Lower lobe of right lung (tissue), 2 donors: ENCODE measurements at regions not wholly inside any gene's neighbourhood (a gene's known extent, or its start where the extent isn't known, plus 50 kb on each side); places are given as distances from the start of the nearest gene placed in this dataset.

Experiments
- ATAC-seq, 2 donors: fragments of 200-7000 bp; cut with Tn5 transposase; one replicate each; pipeline ENCODE4 v1.9.1; 2020 to 2022; ENCODE audit warnings: mild to moderate bottlenecking in 2 of 2, moderate library complexity in 2 of 2
- DNase-seq: peaks from one replicate; pipeline ENCODE4 v3.0.0-alpha.2; 2020
- H3K27ac ChIP-seq: fragments of 200-600 bp; one replicate; pipeline ENCODE4 v1.8.0; 2022
- H3K27me3 ChIP-seq: fragments of 200-600 bp; one replicate; pipeline ENCODE4 v1.8.0; 2022; ENCODE audit warnings: low read depth
- H3K36me3 ChIP-seq: fragments of 200-600 bp; one replicate; pipeline ENCODE4 v1.8.0; 2022; ENCODE audit warnings: mild to moderate bottlenecking
- H3K4me1 ChIP-seq: fragments of 200-600 bp; one replicate; pipeline ENCODE4 v1.8.0; 2022
- H3K4me3 ChIP-seq: fragments of 200-600 bp; one replicate; pipeline ENCODE4 v1.8.0; 2022; ENCODE audit warnings: mild to moderate bottlenecking
- H3K9me3 ChIP-seq: fragments of 200-600 bp; one replicate; pipeline ENCODE4 v1.8.0; 2022
- CTCF ChIP-seq: fragments of 200-600 bp; IDR thresholded peaks from one replicate; pipeline ENCODE4 v1.8.0; 2022; ENCODE audit warnings: antibody characterized with exemption, mild to moderate bottlenecking
- intact Hi-C: fragments of 100-400 bp; cut with DNase I; formaldehyde crosslinking; loops from one replicate; pipeline ENCODE4 v1.11.0; 2022
- donor health status: DM: no; HTN: yes; CAD: no; lungs with severe emphysema.

DNA sequence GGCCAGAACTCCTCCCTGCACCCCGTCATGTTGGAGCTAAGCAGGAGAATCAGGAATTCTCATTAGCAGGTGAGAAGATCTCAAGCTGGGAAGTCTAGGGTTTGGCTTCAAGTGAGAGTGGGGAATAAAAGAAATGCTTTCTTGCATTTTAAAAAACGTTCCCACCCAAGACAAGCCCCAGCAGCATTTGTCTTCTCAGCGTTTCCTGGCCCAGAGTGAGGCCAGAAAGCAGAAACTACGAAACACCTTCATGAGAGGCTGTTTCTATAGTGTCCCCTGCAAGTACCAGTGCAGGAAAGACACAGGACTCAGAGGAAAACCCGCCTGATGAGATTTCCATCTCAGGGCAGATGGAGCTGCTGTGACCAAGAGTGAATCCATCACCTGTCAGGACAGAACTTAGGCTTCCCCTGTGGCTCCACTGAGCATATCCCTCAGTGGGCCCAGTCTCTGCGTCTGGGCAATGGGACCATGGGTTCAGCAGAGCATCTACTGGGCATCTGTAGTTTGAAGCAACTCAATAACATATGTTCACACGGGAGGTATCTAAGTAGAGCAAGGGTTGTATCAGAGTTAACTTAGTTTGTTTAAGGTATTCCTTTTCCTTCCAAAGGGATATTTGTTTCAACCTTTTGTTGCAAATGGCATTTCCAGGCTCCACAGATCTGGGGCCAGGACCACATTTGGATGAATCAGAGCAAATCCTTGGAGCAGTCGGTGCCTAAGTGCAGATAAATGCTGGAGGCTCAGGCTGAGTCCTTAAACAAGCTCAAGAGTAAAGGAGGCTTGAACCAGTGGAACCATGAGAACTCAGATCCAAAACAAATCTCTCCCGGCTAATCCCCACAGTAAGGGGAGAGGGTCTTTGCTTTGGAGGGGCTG lies 548.3 kb downstream of the MIAT start:
- intact Hi-C loops = no loop called here
- Histone ChIP-seq H3K4me1 (peaks cover 6% of the 10 kb centered on the region), H3K27ac (no peak overlapping the region), H3K4me3 (no peak overlapping the region), H3K36me3 (no peaks in the 10 kb centered on the region), H3K27me3 (no peaks in the 10 kb centered on the region), H3K9me3 (no peaks in the 10 kb centered on the region)
- ATAC-seq (no peak), DNase-seq (no peak)
- no peak for TF ChIP-seq CTCF

DNA sequence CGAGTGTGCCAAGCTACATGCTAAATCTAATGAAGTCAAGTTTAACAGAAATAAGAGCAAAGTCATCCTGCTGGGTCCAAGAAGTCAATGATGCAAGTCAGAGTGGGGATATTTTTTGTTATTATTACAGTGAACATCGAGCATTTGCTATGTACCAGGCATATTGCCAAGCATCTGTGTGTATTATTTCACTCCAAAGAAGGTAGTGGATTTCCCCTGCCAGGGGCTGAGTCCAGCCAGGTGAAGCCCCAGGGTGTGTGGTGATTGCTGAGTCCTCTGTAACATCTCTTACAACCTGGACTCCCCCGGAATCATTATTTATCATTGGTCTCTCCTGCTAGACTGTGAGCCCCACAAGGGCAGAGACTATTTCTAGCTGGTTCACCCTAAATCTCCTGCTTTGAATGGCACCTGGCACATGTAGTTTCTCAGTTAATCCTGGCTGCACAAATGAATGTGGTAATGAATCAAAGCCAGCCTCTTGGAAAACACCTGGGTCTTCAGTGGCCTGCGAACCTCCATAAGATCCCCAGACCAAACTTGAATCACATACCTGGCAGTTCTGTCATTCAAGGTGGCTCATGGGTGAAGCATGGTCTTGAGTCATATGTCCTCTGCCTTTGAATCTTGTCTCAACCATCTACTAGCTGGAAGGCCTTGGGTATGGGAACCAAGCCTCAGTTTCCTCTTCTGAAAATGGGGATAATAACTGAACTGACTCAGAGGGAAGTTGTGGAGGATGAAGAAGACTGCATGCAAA lies 549.2 kb downstream of the MIAT start:
- intact Hi-C loops = no loop called here
- Histone ChIP-seq H3K36me3 (no peaks in the 10 kb centered on the region), H3K9me3 (no peaks in the 10 kb centered on the region), H3K4me3 (no peak overlapping the region), H3K27ac (no peak overlapping the region), H3K4me1 (peaks cover 6% of the 10 kb centered on the region), H3K27me3 (no peaks in the 10 kb centered on the region)
- TF ChIP-seq CTCF = no peak
- DNase-seq (no peak), ATAC-seq (no peak)

GRCh38 chr22:27207266-27207665 lies 549.9 kb downstream of the MIAT start:
- Histone ChIP-seq H3K27me3 (no peaks in the 10 kb centered on the region), H3K4me3 (no peak overlapping the region), H3K27ac (no peak overlapping the region), H3K9me3 (no peaks in the 10 kb centered on the region), H3K4me1 (peaks cover 9% of the 10 kb centered on the region), H3K36me3 (no peaks in the 10 kb centered on the region)
- DNase-seq (no peak), ATAC-seq (no peak)
- no peak for TF ChIP-seq CTCF
- intact Hi-C loops = no loop called here

DNA sequence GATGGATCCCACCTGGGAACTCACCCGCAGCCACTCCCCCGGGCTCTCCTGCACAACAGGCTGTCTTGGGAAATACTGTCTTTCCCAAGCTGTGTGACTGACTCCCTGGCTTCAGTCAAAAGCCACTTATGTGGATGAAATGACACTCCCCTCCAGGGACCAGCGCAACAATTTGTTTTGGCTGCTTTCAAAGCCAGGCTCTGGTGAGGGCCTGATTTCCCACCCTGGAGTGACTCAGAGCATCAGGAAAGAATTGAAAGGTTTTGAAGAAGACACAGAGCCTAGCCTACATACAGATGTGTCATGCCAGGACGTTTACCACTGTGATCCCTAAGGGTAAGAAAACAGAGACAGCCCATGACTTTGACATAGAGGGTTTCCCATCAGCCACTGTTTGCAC lies 550.5 kb downstream of the MIAT start:
- intact Hi-C loops = no loop called here
- H3K36me3 ChIP-seq = no peaks in the 10 kb centered on the region
- peaks cover 13% of the 10 kb centered on the region for H3K4me1 ChIP-seq
- no peak for ATAC-seq
- H3K4me3 ChIP-seq = no peak overlapping the region
- no peaks in the 10 kb centered on the region for H3K27me3 ChIP-seq
- TF ChIP-seq CTCF = no peak
- no peak for DNase-seq
- H3K27ac ChIP-seq = no peak overlapping the region
- no peaks in the 10 kb centered on the region for H3K9me3 ChIP-seq

DNA sequence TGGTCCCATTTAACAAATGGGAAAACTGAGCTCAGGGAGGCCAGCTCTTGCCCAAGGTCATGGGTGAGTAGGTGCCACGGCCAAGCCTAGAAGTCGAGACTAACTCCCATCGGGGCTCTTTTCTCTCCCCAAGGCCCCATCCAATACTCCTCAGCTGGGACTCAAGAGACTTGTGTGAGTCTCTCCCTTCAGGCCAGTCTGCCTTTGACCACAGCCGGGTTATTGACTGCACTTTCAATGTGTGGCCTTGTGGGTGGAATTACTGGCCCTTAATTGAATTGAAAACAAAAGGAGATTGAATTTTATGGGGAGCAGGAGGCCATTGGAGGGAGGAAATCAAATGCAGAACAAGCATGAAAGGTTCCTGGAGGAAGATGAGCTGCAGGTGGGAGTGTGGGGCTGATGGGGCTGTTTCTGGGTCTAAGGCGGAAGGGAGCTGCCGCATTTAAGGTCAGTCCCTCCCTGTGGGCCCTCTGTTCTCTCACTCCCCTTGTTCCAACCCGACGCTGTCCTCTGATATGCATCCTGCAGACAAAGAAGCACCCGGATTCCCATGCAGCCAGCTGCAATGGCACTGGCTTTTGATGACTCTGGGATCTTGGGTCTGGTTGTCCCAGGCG lies 552.8 kb downstream of the MIAT start:
- DNase-seq (no peak), ATAC-seq (no peak)

More for the DNA sequence above, 552.8 kb downstream of the MIAT start:
- no peaks in the 10 kb centered on the region for H3K9me3 ChIP-seq
- H3K27me3 ChIP-seq = no peaks in the 10 kb centered on the region
- H3K4me3 ChIP-seq = no peak overlapping the region
- peaks cover 19% of the 10 kb centered on the region for H3K4me1 ChIP-seq
- H3K27ac ChIP-seq = no peak overlapping the region
- no peak for TF ChIP-seq CTCF
- no peaks in the 10 kb centered on the region for H3K36me3 ChIP-seq
- intact Hi-C loops = no loop called here
